Neural crest cell (in vitro differentiated cells): ENCODE measurements at regions not wholly inside any gene's neighbourhood (a gene's known extent, or its start where the extent isn't known, plus 50 kb on each side); places are given as distances from the start of the nearest gene placed in this dataset.

Experiments
- DNase-seq: peaks from one replicate; pipeline ENCODE4 v3.0.0; 2021; ENCODE audit warnings: low read depth, mixed read lengths, low spot score
- H3K27ac Mint-ChIP-seq: one replicate; pipeline ENCODE4 v1.8.0; 2021; ENCODE audit warnings: mild to moderate bottlenecking, mixed read lengths; ENCODE audit not compliant: unreplicated experiment
- H3K27me3 Mint-ChIP-seq: 2 replicates; pipeline ENCODE4 v1.8.0; 2021; ENCODE audit warnings: low read depth, mild to moderate bottlenecking, mixed read lengths
- H3K36me3 Mint-ChIP-seq: 2 replicates; pipeline ENCODE4 v1.8.0; 2021; ENCODE audit warnings: low read depth, mild to moderate bottlenecking, mixed read lengths
- H3K4me1 Mint-ChIP-seq: 2 replicates; pipeline ENCODE4 v1.8.0; 2021; ENCODE audit warnings: mixed read lengths
- H3K4me3 Mint-ChIP-seq: one replicate; pipeline ENCODE4 v1.8.0; 2021; ENCODE audit warnings: mild to moderate bottlenecking, mixed read lengths
- H3K9me3 Mint-ChIP-seq: 2 replicates; pipeline ENCODE4 v1.8.0; 2021; ENCODE audit warnings: mixed read lengths
- TF ChIP-seq, protein P1 (sequence below): fragments of 200-600 bp; sonication (generic); conservative IDR thresholded peaks from 2 replicates; pipeline ENCODE4 v1.5.0; 2021; ENCODE audit warnings: antibody characterized with exemption, mild to moderate bottlenecking

GRCh38 chr6:128672023-128672422 lies 151.6 kb upstream of the PTPRK start:
- no peak for DNase-seq
- no peaks in the 10 kb centered on the region for H3K9me3 Mint-ChIP-seq
- no peak overlapping the region for H3K4me3 Mint-ChIP-seq
- no peaks in the 10 kb centered on the region for H3K4me1 Mint-ChIP-seq
- TF ChIP-seq, protein P1, sequence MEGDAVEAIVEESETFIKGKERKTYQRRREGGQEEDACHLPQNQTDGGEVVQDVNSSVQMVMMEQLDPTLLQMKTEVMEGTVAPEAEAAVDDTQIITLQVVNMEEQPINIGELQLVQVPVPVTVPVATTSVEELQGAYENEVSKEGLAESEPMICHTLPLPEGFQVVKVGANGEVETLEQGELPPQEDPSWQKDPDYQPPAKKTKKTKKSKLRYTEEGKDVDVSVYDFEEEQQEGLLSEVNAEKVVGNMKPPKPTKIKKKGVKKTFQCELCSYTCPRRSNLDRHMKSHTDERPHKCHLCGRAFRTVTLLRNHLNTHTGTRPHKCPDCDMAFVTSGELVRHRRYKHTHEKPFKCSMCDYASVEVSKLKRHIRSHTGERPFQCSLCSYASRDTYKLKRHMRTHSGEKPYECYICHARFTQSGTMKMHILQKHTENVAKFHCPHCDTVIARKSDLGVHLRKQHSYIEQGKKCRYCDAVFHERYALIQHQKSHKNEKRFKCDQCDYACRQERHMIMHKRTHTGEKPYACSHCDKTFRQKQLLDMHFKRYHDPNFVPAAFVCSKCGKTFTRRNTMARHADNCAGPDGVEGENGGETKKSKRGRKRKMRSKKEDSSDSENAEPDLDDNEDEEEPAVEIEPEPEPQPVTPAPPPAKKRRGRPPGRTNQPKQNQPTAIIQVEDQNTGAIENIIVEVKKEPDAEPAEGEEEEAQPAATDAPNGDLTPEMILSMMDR = no peak
- no peak overlapping the region for H3K27ac Mint-ChIP-seq
- H3K36me3 Mint-ChIP-seq = no peaks in the 10 kb centered on the region
- H3K27me3 Mint-ChIP-seq = no peaks in the 10 kb centered on the region

DNA sequence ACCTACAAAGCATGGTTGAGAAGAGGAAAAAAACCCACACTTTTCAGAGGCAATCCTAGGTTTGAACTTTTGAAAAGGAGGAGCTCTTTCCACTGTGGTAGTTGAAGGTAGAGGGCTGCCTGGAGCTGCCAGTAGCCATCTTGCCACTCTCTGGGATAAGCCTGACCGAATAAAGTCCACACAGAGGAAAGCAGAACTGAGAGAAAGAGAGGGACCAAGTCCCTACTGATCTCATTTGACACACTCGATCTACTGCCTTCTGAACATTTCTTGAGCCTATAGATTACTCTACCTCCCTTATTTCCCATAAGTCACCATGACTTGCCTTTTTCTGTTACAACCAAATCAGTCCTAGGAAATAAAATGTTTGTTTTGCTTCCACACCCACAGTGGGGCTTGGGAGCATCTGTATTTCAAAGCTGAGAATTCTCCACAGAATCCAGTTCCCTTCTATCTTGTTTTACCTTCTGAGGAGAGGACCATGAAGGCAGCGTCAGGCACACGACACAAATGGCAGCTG lies 147.0 kb upstream of the PTPRK start:
- Mint-ChIP-seq H3K4me1 (no peaks in the 10 kb centered on the region), H3K27me3 (no peaks in the 10 kb centered on the region), H3K4me3 (no peak overlapping the region), H3K27ac (no peak overlapping the region), H3K36me3 (no peaks in the 10 kb centered on the region), H3K9me3 (no peaks in the 10 kb centered on the region)
- TF ChIP-seq, protein P1 = no peak
- DNase-seq = no peak

DNA sequence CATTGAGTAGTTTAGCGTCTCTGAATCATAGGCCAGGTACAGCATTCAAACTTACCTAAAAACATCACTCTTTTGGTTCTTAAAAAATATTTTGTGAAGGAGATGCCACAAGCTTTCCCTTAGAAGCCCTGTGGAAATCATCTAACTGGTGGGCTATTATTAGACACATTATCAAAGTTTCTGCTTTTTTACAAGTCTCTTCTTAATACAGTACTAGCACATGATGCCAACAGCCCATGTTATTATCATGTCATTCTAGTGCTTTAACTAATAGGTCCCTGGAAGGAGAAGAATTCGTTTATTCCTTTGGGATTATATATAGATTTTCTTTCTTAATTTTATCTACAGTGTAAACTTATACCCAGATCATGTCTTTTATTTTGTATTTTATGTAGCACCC lies 146.0 kb upstream of the PTPRK start:
- no peak overlapping the region for H3K27ac Mint-ChIP-seq

DNA sequence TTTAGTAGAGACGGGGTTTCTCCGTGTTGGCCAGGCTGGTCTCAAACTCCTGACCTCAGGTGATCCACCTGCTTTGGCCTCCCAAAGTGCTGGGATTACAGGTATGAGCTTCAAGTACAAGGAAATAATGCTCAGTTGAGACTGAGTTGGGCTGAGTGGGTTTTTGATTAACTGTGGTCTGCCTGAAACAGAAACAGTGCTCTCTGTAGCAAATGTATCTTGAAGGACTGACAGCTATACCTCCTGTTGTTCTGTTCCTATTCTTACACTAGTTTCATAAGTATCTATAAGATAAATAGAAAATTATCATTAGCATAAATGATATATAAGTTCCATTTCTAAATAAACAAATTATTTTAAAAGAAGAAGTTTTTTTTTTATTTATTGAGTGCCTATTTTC lies 142.8 kb upstream of the PTPRK start:
- TF ChIP-seq, protein P1 = no peak
- Mint-ChIP-seq H3K9me3 (no peaks in the 10 kb centered on the region), H3K4me1 (no peaks in the 10 kb centered on the region), H3K36me3 (no peaks in the 10 kb centered on the region), H3K27me3 (no peaks in the 10 kb centered on the region), H3K4me3 (no peak overlapping the region), H3K27ac (no peak overlapping the region)
- DNase-seq = no peak

More for the DNA sequence above, 146.0 kb upstream of the PTPRK start:
- Mint-ChIP-seq H3K4me1 (no peaks in the 10 kb centered on the region), H3K27me3 (no peaks in the 10 kb centered on the region), H3K4me3 (no peak overlapping the region), H3K9me3 (no peaks in the 10 kb centered on the region), H3K36me3 (no peaks in the 10 kb centered on the region)
- DNase-seq = no peak
- TF ChIP-seq, protein P1 = no peak

- Mint-ChIP-seq H3K4me3 (no peak overlapping the region), H3K27ac (no peak overlapping the region), H3K9me3 (no peaks in the 10 kb centered on the region), H3K36me3 (no peaks in the 10 kb centered on the region), H3K27me3 (no peaks in the 10 kb centered on the region), H3K4me1 (no peaks in the 10 kb centered on the region)
- TF ChIP-seq, protein P1 = no peak
- DNase-seq = no peak
These were observed 139.7 kb upstream of the PTPRK start for GRCh38 chr6:128659878-128660622.
